Thyroid gland (tissue), 4 donors: ENCODE measurements at regions not wholly inside any gene's neighbourhood (a gene's known extent, or its start where the extent isn't known, plus 50 kb on each side); places are given as distances from the start of the nearest gene placed in this dataset.

Experiments used
- POLR2A ChIP-seq, 2 donors: fragments of 450-650 bp; IDR thresholded peaks; one replicate each; pipeline ENCODE4 v1.6.1; 2017; ENCODE audit warnings: antibody characterized with exemption in 2 of 2, mild to moderate bottlenecking in 2 of 2, moderate library complexity in 1 of 2
- TF ChIP-seq, protein P1 (sequence below), 6 experiments: fragments of 200-600 bp in 3 of 6; fragments of 450-650 bp in 3 of 6; sonication (generic) in 3 of 6; IDR thresholded peaks; one replicate each; pipeline ENCODE4 v1.5.1; 2016 to 2019; ENCODE audit warnings: antibody characterized with exemption in 6 of 6, mild to moderate bottlenecking in 2 of 6, inconsistent platforms in 1 of 6, moderate library complexity in 1 of 6

DNA sequence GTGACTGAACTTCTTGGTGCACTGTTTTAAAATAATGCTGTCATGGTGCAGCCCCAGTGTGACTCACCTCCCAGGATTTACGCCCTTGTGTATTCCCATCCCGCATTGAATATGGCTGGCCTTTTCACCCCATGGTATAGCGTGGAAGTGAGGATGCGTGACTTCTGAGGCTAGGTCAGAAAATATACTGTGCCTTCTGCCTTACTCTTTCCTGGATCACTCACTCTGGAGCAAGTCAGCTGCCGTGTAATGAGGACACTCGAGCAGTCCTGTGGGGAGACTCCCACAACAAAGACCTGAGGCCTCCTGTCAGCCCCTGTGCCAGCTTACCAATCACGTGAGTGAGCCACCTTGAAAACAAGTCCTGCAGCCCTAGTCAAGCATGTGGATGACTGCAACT is 471.9 kb upstream of the KIRREL3 start:
- TF ChIP-seq, protein P1, sequence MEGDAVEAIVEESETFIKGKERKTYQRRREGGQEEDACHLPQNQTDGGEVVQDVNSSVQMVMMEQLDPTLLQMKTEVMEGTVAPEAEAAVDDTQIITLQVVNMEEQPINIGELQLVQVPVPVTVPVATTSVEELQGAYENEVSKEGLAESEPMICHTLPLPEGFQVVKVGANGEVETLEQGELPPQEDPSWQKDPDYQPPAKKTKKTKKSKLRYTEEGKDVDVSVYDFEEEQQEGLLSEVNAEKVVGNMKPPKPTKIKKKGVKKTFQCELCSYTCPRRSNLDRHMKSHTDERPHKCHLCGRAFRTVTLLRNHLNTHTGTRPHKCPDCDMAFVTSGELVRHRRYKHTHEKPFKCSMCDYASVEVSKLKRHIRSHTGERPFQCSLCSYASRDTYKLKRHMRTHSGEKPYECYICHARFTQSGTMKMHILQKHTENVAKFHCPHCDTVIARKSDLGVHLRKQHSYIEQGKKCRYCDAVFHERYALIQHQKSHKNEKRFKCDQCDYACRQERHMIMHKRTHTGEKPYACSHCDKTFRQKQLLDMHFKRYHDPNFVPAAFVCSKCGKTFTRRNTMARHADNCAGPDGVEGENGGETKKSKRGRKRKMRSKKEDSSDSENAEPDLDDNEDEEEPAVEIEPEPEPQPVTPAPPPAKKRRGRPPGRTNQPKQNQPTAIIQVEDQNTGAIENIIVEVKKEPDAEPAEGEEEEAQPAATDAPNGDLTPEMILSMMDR (IDR thresholded peaks at IDR 0.05) = no peak
- TF ChIP-seq POLR2A (IDR thresholded peaks at IDR 0.05) = no peak
